Neural progenitor cell (in vitro differentiated cells): ENCODE measurements at regions not wholly inside any gene's neighbourhood (a gene's known extent, or its start where the extent isn't known, plus 50 kb on each side); places are given as distances from the start of the nearest gene placed in this dataset.

Source experiments
- DNase-seq: peaks from one replicate; pipeline ENCODE4 v3.0.0-alpha.2; 2016; ENCODE audit warnings: low spot score
- H2AFZ ChIP-seq: fragments of 200-600 bp; sonication (generic); replicated peaks from 2 replicates; pipeline ENCODE4 v1.6.1; 2016; ENCODE audit warnings: antibody characterized with exemption
- H3F3A ChIP-seq: fragments of 200-600 bp; sonication (generic); 2 replicates; pipeline ENCODE4 v1.6.1; 2016; ENCODE audit warnings: antibody characterized with exemption, low read depth
- H3K27ac ChIP-seq: fragments of 200-600 bp; sonication (generic); 2 replicates; pipeline ENCODE4 v1.5.1; 2016; ENCODE audit warnings: mild to moderate bottlenecking
- H3K27me3 ChIP-seq: fragments of 200-600 bp; sonication (generic); 2 replicates; pipeline ENCODE4 v1.6.1; 2016; ENCODE audit warnings: mild to moderate bottlenecking, moderate library complexity
- H3K36me3 ChIP-seq: fragments of 200-600 bp; sonication (generic); 2 replicates; pipeline ENCODE4 v1.5.1; 2016
- H3K4me1 ChIP-seq: fragments of 200-600 bp; sonication (generic); 2 replicates; pipeline ENCODE4 v1.6.1; 2016; ENCODE audit warnings: mixed run types
- H3K4me2 ChIP-seq: fragments of 200-600 bp; sonication (generic); 2 replicates; pipeline ENCODE4 v1.6.1; 2016
- H3K4me3 ChIP-seq: fragments of 200-600 bp; sonication (generic); 2 replicates; pipeline ENCODE4 v1.5.1; 2016
- H3K79me2 ChIP-seq: fragments of 200-600 bp; sonication (generic); 2 replicates; pipeline ENCODE4 v1.6.1; 2016; ENCODE audit warnings: low read depth
- H3K9ac ChIP-seq: fragments of 200-600 bp; sonication (generic); 2 replicates; pipeline ENCODE4 v1.6.1; 2016
- H3K9me3 ChIP-seq: fragments of 200-600 bp; sonication (generic); 2 replicates; pipeline ENCODE4 v1.5.1; 2016; ENCODE audit warnings: low read depth
- H4K20me1 ChIP-seq: fragments of 200-600 bp; sonication (generic); 2 replicates; pipeline ENCODE4 v1.6.1; 2016; ENCODE audit warnings: low read depth
- H3K27ac Mint-ChIP-seq: 3 replicates; pipeline ENCODE4 v1.8.0; 2021; ENCODE audit warnings: mixed read lengths
- H3K27me3 Mint-ChIP-seq: 2 replicates; pipeline ENCODE4 v1.8.0; 2022; ENCODE audit warnings: low read depth, mild to moderate bottlenecking, inconsistent platforms, moderate library complexity, mixed read lengths; ENCODE audit not compliant: insufficient read depth
- H3K36me3 Mint-ChIP-seq: 3 replicates; pipeline ENCODE4 v1.8.0; 2021; ENCODE audit warnings: mixed read lengths
- H3K4me1 Mint-ChIP-seq: 3 replicates; pipeline ENCODE4 v1.8.0; 2021; ENCODE audit warnings: mixed read lengths
- H3K4me3 Mint-ChIP-seq: 3 replicates; pipeline ENCODE4 v1.8.0; 2021; ENCODE audit warnings: mild to moderate bottlenecking, moderate library complexity, mixed read lengths
- H3K9me3 Mint-ChIP-seq: 3 replicates; pipeline ENCODE4 v1.8.0; 2020; ENCODE audit warnings: mixed read lengths
- EZH2 ChIP-seq: fragments of 200-600 bp; sonication (generic); IDR thresholded peaks from 2 replicates; pipeline ENCODE4 v1.6.1; 2017; ENCODE audit warnings: antibody characterized with exemption, mild to moderate bottlenecking, moderate library complexity
- EZH2phosphoT487 ChIP-seq: fragments of 200-600 bp; sonication (generic); IDR thresholded peaks from 2 replicates; pipeline ENCODE4 v1.6.1; 2017; ENCODE audit warnings: antibody characterized with exemption
- TF ChIP-seq, protein P1 (sequence below): fragments of 200-600 bp; sonication (generic); IDR thresholded peaks from 2 replicates; pipeline ENCODE4 v1.5.1; 2017; ENCODE audit warnings: antibody characterized with exemption, mild to moderate bottlenecking

DNA sequence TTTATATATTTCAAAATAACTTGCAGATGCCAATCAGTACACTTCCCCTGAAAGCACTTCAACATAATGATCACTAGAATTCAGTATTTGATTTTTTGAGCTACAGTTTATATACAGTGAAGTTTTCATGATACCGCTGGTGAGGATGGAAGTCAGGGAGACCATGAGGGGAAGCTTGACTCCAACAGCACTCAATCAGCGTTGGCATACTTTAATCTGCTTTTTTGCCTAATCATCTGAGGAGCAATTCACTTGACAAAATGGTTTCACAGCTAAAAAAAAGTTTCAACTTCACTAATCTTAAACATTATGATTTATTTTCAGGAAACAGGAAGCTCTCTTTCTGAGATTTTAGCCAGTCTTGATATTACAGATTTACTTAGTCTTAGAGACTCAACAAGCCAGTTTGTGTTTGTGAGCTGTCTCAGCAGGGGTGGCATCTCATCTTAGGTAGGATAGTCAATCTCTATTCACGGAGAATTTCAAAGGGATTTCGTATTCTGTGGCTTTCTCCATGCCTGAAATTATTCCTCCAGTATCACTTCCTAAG is 111.4 kb upstream of the ARRDC3 start:
- no peak overlapping the region for H3K9ac ChIP-seq
- no peak overlapping the region for H3K4me3 Mint-ChIP-seq
- H3K4me3 ChIP-seq = no peak overlapping the region
- no peaks in the 10 kb centered on the region for H4K20me1 ChIP-seq
- TF ChIP-seq, protein P1, sequence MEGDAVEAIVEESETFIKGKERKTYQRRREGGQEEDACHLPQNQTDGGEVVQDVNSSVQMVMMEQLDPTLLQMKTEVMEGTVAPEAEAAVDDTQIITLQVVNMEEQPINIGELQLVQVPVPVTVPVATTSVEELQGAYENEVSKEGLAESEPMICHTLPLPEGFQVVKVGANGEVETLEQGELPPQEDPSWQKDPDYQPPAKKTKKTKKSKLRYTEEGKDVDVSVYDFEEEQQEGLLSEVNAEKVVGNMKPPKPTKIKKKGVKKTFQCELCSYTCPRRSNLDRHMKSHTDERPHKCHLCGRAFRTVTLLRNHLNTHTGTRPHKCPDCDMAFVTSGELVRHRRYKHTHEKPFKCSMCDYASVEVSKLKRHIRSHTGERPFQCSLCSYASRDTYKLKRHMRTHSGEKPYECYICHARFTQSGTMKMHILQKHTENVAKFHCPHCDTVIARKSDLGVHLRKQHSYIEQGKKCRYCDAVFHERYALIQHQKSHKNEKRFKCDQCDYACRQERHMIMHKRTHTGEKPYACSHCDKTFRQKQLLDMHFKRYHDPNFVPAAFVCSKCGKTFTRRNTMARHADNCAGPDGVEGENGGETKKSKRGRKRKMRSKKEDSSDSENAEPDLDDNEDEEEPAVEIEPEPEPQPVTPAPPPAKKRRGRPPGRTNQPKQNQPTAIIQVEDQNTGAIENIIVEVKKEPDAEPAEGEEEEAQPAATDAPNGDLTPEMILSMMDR = no peak
- TF ChIP-seq EZH2phosphoT487 = no peak
- no peak for TF ChIP-seq EZH2
- no peaks in the 10 kb centered on the region for H3K36me3 Mint-ChIP-seq
- peaks cover 29% of the 10 kb centered on the region for H3K4me1 ChIP-seq
- no peaks in the 10 kb centered on the region for H3K27me3 ChIP-seq
- DNase-seq = peak; percentile 40
- H3K27ac Mint-ChIP-seq = peak overlapping the region; percentile 25
- H3K36me3 ChIP-seq = no peaks in the 10 kb centered on the region
- no peaks in the 10 kb centered on the region for H3K79me2 ChIP-seq
- H3F3A ChIP-seq = peaks cover 14% of the 10 kb centered on the region
- H2AFZ ChIP-seq = no peak overlapping the region
- H3K4me2 ChIP-seq = peak overlapping the region; percentile 4
- H3K27me3 Mint-ChIP-seq = no peaks in the 10 kb centered on the region
- no peaks in the 10 kb centered on the region for H3K9me3 ChIP-seq
- H3K27ac ChIP-seq = no peak overlapping the region
- H3K4me1 Mint-ChIP-seq = peaks cover 5% of the 10 kb centered on the region
- no peaks in the 10 kb centered on the region for H3K9me3 Mint-ChIP-seq

DNA sequence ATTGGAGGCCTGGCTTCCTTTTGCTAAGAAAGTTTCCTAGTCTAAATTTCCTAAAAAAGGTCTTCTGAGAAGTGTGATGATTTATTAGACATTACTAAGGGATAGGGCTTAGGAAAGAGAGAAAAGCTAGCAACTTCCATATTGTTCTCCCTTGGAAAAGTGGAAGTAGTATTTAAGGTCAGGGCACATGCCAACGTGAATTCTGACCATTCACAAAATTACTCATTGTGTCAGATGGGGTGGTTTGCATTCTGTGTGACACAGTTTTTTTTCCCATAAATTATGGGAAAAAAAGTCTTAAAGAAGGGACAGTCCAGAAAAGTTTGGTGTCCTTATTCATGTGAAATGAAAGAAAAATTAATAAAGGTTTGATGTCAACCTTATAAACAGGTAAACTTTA is 110.0 kb upstream of the ARRDC3 start:
- Histone ChIP-seq H3K9me3 (no peaks in the 10 kb centered on the region), H2AFZ (no peak overlapping the region), H3F3A (peaks cover 14% of the 10 kb centered on the region), H3K9ac (no peak overlapping the region), H3K4me3 (no peak overlapping the region), H3K4me2 (no peak overlapping the region), H3K27ac (no peak overlapping the region), H3K27me3 (no peaks in the 10 kb centered on the region), H3K36me3 (no peaks in the 10 kb centered on the region), H3K4me1 (peaks cover 32% of the 10 kb centered on the region), H3K79me2 (no peaks in the 10 kb centered on the region), H4K20me1 (no peaks in the 10 kb centered on the region)
- Mint-ChIP-seq H3K27ac (no peak overlapping the region), H3K4me3 (no peak overlapping the region), H3K4me1 (peaks cover 8% of the 10 kb centered on the region), H3K36me3 (no peaks in the 10 kb centered on the region), H3K27me3 (no peaks in the 10 kb centered on the region), H3K9me3 (no peaks in the 10 kb centered on the region)
- no peak for DNase-seq
- TF ChIP-seq EZH2 = no peak
- no peak for TF ChIP-seq EZH2phosphoT487
- TF ChIP-seq, protein P1 = no peak

DNA sequence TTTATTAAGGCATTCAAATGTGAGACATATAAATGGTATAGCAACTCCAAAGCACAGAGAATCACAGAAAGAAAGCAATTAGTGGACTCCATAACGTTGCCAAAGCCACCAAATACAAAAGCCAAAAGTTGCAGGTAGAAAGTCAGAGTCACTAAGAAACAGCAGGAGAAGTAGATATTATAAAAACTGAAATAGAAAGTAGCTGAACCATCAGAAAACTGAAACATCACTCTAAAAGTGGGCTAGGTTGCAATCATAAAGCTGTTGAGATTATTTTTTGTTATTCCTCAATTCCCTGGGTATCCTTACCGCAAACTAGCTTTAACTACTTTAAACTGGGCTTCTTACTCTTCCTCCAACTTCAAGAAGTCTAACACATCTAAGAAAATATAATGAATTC is 108.1 kb upstream of the ARRDC3 start:
- Mint-ChIP-seq H3K9me3 (peaks cover 4% of the 10 kb centered on the region), H3K27me3 (no peaks in the 10 kb centered on the region), H3K4me1 (peaks cover 18% of the 10 kb centered on the region), H3K36me3 (peaks cover 2% of the 10 kb centered on the region), H3K27ac (no peak overlapping the region), H3K4me3 (no peak overlapping the region)
- H3K4me1 ChIP-seq = peaks cover 47% of the 10 kb centered on the region
- no peak overlapping the region for H3K27ac ChIP-seq
- no peaks in the 10 kb centered on the region for H3K27me3 ChIP-seq
- H3F3A ChIP-seq = peaks cover 28% of the 10 kb centered on the region
- H3K36me3 ChIP-seq = no peaks in the 10 kb centered on the region
- TF ChIP-seq EZH2 = no peak
- TF ChIP-seq, protein P1 = no peak
- H4K20me1 ChIP-seq = no peaks in the 10 kb centered on the region
- no peak overlapping the region for H2AFZ ChIP-seq
- H3K79me2 ChIP-seq = no peaks in the 10 kb centered on the region
- H3K4me2 ChIP-seq = no peak overlapping the region
- H3K9me3 ChIP-seq = no peaks in the 10 kb centered on the region
- no peak overlapping the region for H3K4me3 ChIP-seq
- DNase-seq = no peak
- no peak overlapping the region for H3K9ac ChIP-seq
